HepG2 (cell line): ENCODE measurements at regions not wholly inside any gene's neighbourhood (a gene's known extent, or its start where the extent isn't known, plus 50 kb on each side); places are given as distances from the start of the nearest gene placed in this dataset.

Source experiments
- MAFF ChIP-seq: IDR thresholded peaks from 2 replicates; pipeline ENCODE4 v1.6.1; 2011; ENCODE audit warnings: low read depth, low read length, improper control_type of control experiment
- NFYC ChIP-seq: IDR thresholded peaks from 2 replicates; pipeline ENCODE4 v1.6.1; 2016; ENCODE audit warnings: missing genetic modification reagents, missing compliant biosample characterization
- PITX1 ChIP-seq: sonication (generic); formaldehyde crosslinking; IDR thresholded peaks from 2 replicates; pipeline ENCODE4 v1.5.1; 2020; ENCODE audit warnings: mild to moderate bottlenecking, missing genetic modification reagents
- SPEN ChIP-seq: sonication (generic); formaldehyde crosslinking; IDR thresholded peaks from 2 replicates; pipeline ENCODE4 v1.5.1; 2020; ENCODE audit warnings: low read depth, mild to moderate bottlenecking, missing genetic modification reagents
- SRSF9 ChIP-seq: fragments of 200-400 bp; formaldehyde crosslinking; IDR thresholded peaks from 2 replicates; pipeline ENCODE4 v1.6.1; 2018; ENCODE audit warnings: borderline replicate concordance, mild to moderate bottlenecking, low read depth, low read length; ENCODE audit not compliant: insufficient read depth, poor library complexity, severe bottlenecking
- ZNF205 ChIP-seq: IDR thresholded peaks from 2 replicates; pipeline ENCODE4 v1.6.1; 2018; ENCODE audit warnings: missing biosample characterization, missing genetic modification reagents
- ZNF326 ChIP-seq: sonication (generic); formaldehyde crosslinking; IDR thresholded peaks from 2 replicates; pipeline ENCODE4 v1.4.0; 2020; ENCODE audit warnings: missing genetic modification reagents, borderline replicate concordance
- TF ChIP-seq, protein P1 (sequence below): sonication (generic); formaldehyde crosslinking; IDR thresholded peaks from 2 replicates; pipeline ENCODE4 v1.5.0; 2020; ENCODE audit warnings: missing genetic modification reagents, mild to moderate bottlenecking, borderline replicate concordance
- TF ChIP-seq, protein P2 (sequence below): sonication (generic); formaldehyde crosslinking; IDR thresholded peaks from 2 replicates; pipeline ENCODE4 v1.5.0; 2020; ENCODE audit warnings: mild to moderate bottlenecking, missing genetic modification reagents, moderate library complexity
- TF ChIP-seq, protein P3 (sequence below): sonication (generic); formaldehyde crosslinking; IDR thresholded peaks from 2 replicates; pipeline ENCODE4 v1.4.0; 2020; ENCODE audit warnings: missing genetic modification reagents, borderline replicate concordance

DNA sequence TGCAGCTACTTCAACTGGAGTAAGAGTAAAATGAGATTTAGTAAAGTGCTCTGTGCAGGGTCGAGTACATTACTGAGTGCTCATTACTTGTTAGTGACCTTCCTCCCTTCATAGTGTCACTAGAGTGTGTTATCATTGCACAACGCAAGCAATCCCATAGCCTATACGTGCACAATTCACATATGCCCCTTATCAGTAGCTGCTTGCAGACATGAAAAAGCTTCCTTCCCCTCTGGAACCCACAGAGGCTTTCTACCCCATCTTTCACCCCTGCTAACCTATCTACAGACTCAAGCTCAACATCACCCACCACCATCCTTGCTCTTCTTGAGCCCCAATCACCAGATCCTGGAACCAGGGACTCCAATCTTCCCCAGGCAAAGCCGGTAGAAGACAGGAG lies 59.3 kb downstream of the C7orf25 start (continued):
- TF ChIP-seq, protein P1, sequence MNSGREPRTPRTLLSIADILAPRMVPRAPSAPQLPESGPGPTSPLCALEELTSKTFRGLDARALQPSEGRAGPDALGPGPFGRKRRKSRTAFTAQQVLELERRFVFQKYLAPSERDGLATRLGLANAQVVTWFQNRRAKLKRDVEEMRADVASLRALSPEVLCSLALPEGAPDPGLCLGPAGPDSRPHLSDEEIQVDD = no peak
- TF ChIP-seq PITX1 (no peak), ZNF205 (CRISPR knock-in tag) (no peak), SRSF9 (no peak), MAFF (no peak), SPEN (CRISPR knock-in tag) (no peak), NFYC (CRISPR knock-in tag) (no peak), ZNF326 (CRISPR knock-in tag) (no peak)
- TF ChIP-seq, protein P2, sequence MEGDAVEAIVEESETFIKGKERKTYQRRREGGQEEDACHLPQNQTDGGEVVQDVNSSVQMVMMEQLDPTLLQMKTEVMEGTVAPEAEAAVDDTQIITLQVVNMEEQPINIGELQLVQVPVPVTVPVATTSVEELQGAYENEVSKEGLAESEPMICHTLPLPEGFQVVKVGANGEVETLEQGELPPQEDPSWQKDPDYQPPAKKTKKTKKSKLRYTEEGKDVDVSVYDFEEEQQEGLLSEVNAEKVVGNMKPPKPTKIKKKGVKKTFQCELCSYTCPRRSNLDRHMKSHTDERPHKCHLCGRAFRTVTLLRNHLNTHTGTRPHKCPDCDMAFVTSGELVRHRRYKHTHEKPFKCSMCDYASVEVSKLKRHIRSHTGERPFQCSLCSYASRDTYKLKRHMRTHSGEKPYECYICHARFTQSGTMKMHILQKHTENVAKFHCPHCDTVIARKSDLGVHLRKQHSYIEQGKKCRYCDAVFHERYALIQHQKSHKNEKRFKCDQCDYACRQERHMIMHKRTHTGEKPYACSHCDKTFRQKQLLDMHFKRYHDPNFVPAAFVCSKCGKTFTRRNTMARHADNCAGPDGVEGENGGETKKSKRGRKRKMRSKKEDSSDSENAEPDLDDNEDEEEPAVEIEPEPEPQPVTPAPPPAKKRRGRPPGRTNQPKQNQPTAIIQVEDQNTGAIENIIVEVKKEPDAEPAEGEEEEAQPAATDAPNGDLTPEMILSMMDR (CRISPR knock-in tag) = no peak
- TF ChIP-seq, protein P3, sequence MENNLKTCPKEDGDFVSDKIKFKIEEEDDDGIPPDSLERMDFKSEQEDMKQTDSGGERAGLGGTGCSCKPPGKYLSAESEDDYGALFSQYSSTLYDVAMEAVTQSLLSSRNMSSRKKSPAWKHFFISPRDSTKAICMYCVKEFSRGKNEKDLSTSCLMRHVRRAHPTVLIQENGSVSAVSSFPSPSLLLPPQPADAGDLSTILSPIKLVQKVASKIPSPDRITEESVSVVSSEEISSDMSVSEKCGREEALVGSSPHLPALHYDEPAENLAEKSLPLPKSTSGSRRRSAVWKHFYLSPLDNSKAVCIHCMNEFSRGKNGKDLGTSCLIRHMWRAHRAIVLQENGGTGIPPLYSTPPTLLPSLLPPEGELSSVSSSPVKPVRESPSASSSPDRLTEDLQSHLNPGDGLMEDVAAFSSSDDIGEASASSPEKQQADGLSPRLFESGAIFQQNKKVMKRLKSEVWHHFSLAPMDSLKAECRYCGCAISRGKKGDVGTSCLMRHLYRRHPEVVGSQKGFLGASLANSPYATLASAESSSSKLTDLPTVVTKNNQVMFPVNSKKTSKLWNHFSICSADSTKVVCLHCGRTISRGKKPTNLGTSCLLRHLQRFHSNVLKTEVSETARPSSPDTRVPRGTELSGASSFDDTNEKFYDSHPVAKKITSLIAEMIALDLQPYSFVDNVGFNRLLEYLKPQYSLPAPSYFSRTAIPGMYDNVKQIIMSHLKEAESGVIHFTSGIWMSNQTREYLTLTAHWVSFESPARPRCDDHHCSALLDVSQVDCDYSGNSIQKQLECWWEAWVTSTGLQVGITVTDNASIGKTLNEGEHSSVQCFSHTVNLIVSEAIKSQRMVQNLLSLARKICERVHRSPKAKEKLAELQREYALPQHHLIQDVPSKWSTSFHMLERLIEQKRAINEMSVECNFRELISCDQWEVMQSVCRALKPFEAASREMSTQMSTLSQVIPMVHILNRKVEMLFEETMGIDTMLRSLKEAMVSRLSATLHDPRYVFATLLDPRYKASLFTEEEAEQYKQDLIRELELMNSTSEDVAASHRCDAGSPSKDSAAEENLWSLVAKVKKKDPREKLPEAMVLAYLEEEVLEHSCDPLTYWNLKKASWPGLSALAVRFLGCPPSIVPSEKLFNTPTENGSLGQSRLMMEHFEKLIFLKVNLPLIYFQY (CRISPR knock-in tag) = no peak
